Type B pancreatic cell (in vitro differentiated cells): ENCODE measurements at regions not wholly inside any gene's neighbourhood (a gene's known extent, or its start where the extent isn't known, plus 50 kb on each side); places are given as distances from the start of the nearest gene placed in this dataset.
"Not testable (repeated sequence)": the region's sequence is repeated elsewhere in the genome, so short reads cannot be mapped to it uniquely, and the experiment has no call there.

ENCODE experiments used
- DNase-seq: peaks from one replicate; pipeline ENCODE4 v3.0.0; 2021; ENCODE audit warnings: mixed read lengths; ENCODE audit not compliant: unreplicated experiment; ENCODE audit errors: extremely low spot score
- H3K27ac Mint-ChIP-seq: 2 replicates; pipeline ENCODE4 v1.8.0; 2021; ENCODE audit warnings: mild to moderate bottlenecking, mixed read lengths
- H3K27me3 Mint-ChIP-seq: 2 replicates; pipeline ENCODE4 v1.8.0; 2021; ENCODE audit warnings: mixed read lengths
- H3K36me3 Mint-ChIP-seq: 2 replicates; pipeline ENCODE4 v1.8.0; 2021; ENCODE audit warnings: mixed read lengths
- H3K4me1 Mint-ChIP-seq: one replicate; pipeline ENCODE4 v1.8.0; 2021; ENCODE audit warnings: mixed read lengths; ENCODE audit not compliant: unreplicated experiment
- H3K4me3 Mint-ChIP-seq: 2 replicates; pipeline ENCODE4 v1.8.0; 2021; ENCODE audit warnings: mild to moderate bottlenecking, mixed read lengths
- H3K9me3 Mint-ChIP-seq: 2 replicates; pipeline ENCODE4 v1.8.0; 2021; ENCODE audit warnings: mixed read lengths
- TF ChIP-seq, protein P1 (sequence below): fragments of 200-600 bp; sonication (generic); conservative IDR thresholded peaks from 2 replicates; pipeline ENCODE4 v1.5.0; 2021; ENCODE audit warnings: antibody characterized with exemption, mild to moderate bottlenecking

DNA sequence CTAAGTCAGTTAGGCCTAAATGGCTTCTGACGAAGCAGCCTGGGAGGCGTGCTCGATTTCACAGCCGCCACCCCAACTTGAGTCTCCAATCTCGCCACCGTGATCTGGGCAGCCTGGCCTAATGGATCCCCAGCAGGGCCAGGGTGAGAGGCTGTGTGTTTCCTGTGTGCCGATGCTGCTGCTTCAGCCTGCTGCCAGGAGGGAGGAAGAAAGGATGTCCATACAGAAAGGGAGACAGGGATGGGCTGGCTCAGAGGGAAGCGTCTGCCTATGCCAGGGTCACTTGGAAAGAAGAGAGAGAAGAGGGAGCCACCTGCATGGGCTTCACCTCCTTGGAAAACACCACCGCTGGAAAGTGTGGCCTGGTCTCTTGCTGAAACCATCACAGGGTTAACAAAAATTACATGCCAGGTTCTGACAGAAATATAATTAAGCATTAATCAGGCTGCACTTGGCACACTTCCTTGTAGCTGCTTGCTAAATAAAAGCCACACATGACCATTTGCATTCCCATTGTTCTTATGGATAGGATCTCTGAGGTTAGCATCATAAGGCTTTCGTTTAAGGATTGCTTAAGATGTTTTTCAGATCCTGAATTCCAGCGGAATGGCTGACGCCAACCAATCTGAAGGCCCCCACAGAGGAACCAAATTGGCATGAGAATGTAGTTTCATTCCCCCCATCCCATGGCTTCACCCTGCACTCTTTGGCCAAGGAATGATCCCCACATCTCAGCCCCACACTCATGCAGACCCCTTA is 108.8 kb upstream of the SLC1A4 start:
- H3K27ac Mint-ChIP-seq: no peak overlapping the region
- H3K27me3 Mint-ChIP-seq: no peaks in the 10 kb centered on the region

DNA sequence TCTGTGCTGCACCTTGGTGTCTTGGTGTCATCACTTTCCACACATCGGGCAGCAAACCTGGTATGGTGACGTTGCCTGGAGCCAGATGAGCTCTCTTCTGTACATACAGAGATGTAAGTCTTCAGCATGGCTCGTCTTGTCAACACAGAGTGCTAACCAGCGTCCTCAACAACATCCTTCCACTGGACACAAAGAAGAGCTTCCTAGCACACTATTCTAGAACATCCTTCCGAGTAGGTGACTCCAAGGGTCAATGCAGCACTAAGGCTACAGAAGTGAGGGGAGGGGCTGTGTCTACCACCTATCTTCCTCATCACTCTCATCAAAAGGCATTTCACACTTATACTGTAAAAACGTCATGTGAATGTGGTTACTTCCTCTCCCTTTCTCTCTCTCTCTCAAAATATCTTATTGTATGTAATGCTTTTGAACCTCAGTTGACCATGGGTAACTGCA is 108.1 kb upstream of the SLC1A4 start:
- DNase-seq: no peak
- Mint-ChIP-seq H3K4me3 (no peak overlapping the region), H3K27ac (no peak overlapping the region), H3K9me3 (no peaks in the 10 kb centered on the region), H3K4me1 (peaks cover 7% of the 10 kb centered on the region), H3K27me3 (no peaks in the 10 kb centered on the region), H3K36me3 (no peaks in the 10 kb centered on the region)
- TF ChIP-seq, protein P1, sequence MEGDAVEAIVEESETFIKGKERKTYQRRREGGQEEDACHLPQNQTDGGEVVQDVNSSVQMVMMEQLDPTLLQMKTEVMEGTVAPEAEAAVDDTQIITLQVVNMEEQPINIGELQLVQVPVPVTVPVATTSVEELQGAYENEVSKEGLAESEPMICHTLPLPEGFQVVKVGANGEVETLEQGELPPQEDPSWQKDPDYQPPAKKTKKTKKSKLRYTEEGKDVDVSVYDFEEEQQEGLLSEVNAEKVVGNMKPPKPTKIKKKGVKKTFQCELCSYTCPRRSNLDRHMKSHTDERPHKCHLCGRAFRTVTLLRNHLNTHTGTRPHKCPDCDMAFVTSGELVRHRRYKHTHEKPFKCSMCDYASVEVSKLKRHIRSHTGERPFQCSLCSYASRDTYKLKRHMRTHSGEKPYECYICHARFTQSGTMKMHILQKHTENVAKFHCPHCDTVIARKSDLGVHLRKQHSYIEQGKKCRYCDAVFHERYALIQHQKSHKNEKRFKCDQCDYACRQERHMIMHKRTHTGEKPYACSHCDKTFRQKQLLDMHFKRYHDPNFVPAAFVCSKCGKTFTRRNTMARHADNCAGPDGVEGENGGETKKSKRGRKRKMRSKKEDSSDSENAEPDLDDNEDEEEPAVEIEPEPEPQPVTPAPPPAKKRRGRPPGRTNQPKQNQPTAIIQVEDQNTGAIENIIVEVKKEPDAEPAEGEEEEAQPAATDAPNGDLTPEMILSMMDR: no peak

More for the DNA sequence above, 108.8 kb upstream of the SLC1A4 start:
- TF ChIP-seq, protein P1: no peak
- H3K4me1 Mint-ChIP-seq: peaks cover 7% of the 10 kb centered on the region
- DNase-seq: no peak
- H3K9me3 Mint-ChIP-seq: no peaks in the 10 kb centered on the region
- no peak overlapping the region for H3K4me3 Mint-ChIP-seq
- H3K36me3 Mint-ChIP-seq: no peaks in the 10 kb centered on the region

- TF ChIP-seq, protein P1: no peak
- no peak for DNase-seq
- no peaks in the 10 kb centered on the region for H3K36me3 Mint-ChIP-seq
- H3K27ac Mint-ChIP-seq: no peak overlapping the region
- H3K27me3 Mint-ChIP-seq: peaks cover 5% of the 10 kb centered on the region
- no peak overlapping the region for H3K4me3 Mint-ChIP-seq
- peaks cover 10% of the 10 kb centered on the region for H3K9me3 Mint-ChIP-seq
- H3K4me1 Mint-ChIP-seq: no peaks in the 10 kb centered on the region
These were observed 101.6 kb upstream of the SLC1A4 start for GRCh38 chr2:64887565-64887964.

GRCh38 chr2:64888591-64889309 is 100.4 kb upstream of the SLC1A4 start:
- Mint-ChIP-seq H3K36me3 (no peaks in the 10 kb centered on the region), H3K4me3 (no peak overlapping the region), H3K27ac (no peak overlapping the region), H3K27me3 (peaks cover 15% of the 10 kb centered on the region), H3K9me3 (peaks cover 10% of the 10 kb centered on the region), H3K4me1 (no peaks in the 10 kb centered on the region)
- TF ChIP-seq, protein P1: peak; percentile 26
- DNase-seq: no peak

- Mint-ChIP-seq H3K27me3 (peaks cover 22% of the 10 kb centered on the region), H3K36me3 (no peaks in the 10 kb centered on the region), H3K9me3 (peaks cover 10% of the 10 kb centered on the region), H3K4me1 (no peaks in the 10 kb centered on the region), H3K4me3 (no peak overlapping the region), H3K27ac (no peak overlapping the region)
- TF ChIP-seq, protein P1: no peak
- no peak for DNase-seq
These were observed 99.4 kb upstream of the SLC1A4 start for GRCh38 chr2:64889803-64890202.

DNA sequence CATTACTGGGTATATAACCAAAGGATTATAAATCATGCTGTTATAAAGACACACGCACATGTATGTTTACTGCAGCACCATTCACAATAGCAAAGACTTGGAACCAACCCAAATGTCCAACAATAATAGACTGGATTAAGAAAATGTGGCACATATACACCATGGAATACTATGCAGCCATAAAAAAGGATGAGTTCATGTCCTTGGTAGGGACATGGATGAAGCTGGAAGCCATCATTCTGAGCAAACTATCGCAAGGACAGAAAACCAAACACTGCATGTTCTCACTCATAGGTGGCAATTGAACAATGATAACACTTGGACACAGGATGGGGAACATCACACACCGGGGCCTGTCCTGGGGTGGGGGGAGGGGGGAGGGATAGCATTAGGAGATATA is 92.6 kb upstream of the SLC1A4 start:
- DNase-seq, H3K36me3 Mint-ChIP-seq, H3K9me3 Mint-ChIP-seq, H3K4me1 Mint-ChIP-seq, H3K27ac Mint-ChIP-seq, H3K4me3 Mint-ChIP-seq: not testable (repeated sequence)
- H3K27me3 Mint-ChIP-seq: peaks cover 30% of the 10 kb centered on the region
